Brain microvascular endothelial cell (primary cell): ENCODE measurements at regions not wholly inside any gene's neighbourhood (a gene's known extent, or its start where the extent isn't known, plus 50 kb on each side); places are given as distances from the start of the nearest gene placed in this dataset.
"Not testable (repeated sequence)": the region's sequence is repeated elsewhere in the genome, so short reads cannot be mapped to it uniquely, and the experiment has no call there.

ENCODE experiments used
- DNase-seq: peaks from one replicate; pipeline ENCODE4 v3.0.0-alpha.2; 2020
- H3K27ac ChIP-seq: fragments of 250-450 bp; sonication (Bioruptor Pico); 2 replicates; pipeline ENCODE4 v1.5.1; 2020; ENCODE audit warnings: mild to moderate bottlenecking, moderate library complexity
- H3K27me3 ChIP-seq: fragments of 250-450 bp; sonication (Bioruptor Pico); replicated peaks from 2 replicates; pipeline ENCODE4 v1.5.1; 2020; ENCODE audit warnings: mild to moderate bottlenecking
- H3K36me3 ChIP-seq: fragments of 250-450 bp; sonication (Bioruptor Pico); replicated peaks from 2 replicates; pipeline ENCODE4 v1.5.1; 2020; ENCODE audit warnings: mild to moderate bottlenecking
- H3K4me3 ChIP-seq: 2 replicates; pipeline ENCODE4 v1.5.1; 2011; ENCODE audit warnings: low read depth, mild to moderate bottlenecking, control low read depth, low read length, moderate library complexity
- in situ Hi-C: cut with HindIII; loops from 2 replicates; pipeline ENCODE4 v1.10.0; 2017; ENCODE audit warnings: low sequenced_read_pairs, low pct_ligation_motif_present
- TF ChIP-seq, protein P1 (sequence below): IDR thresholded peaks from 2 replicates; pipeline ENCODE4 v1.5.1; 2011; ENCODE audit warnings: low read depth, mild to moderate bottlenecking, moderate library complexity, low read length, control low read depth, inconsistent platforms; ENCODE audit errors: missing control alignments

GRCh38 chr3:102718651-102719050, 283.8 kb downstream of the ZPLD1 start:
- in situ Hi-C loops, result no loop called here
- no peak overlapping the region for H3K27ac ChIP-seq
- H3K4me3 ChIP-seq, result no peak overlapping the region
- no peaks in the 10 kb centered on the region for H3K36me3 ChIP-seq
- TF ChIP-seq, protein P1, sequence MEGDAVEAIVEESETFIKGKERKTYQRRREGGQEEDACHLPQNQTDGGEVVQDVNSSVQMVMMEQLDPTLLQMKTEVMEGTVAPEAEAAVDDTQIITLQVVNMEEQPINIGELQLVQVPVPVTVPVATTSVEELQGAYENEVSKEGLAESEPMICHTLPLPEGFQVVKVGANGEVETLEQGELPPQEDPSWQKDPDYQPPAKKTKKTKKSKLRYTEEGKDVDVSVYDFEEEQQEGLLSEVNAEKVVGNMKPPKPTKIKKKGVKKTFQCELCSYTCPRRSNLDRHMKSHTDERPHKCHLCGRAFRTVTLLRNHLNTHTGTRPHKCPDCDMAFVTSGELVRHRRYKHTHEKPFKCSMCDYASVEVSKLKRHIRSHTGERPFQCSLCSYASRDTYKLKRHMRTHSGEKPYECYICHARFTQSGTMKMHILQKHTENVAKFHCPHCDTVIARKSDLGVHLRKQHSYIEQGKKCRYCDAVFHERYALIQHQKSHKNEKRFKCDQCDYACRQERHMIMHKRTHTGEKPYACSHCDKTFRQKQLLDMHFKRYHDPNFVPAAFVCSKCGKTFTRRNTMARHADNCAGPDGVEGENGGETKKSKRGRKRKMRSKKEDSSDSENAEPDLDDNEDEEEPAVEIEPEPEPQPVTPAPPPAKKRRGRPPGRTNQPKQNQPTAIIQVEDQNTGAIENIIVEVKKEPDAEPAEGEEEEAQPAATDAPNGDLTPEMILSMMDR, result no peak
- no peaks in the 10 kb centered on the region for H3K27me3 ChIP-seq
- no peak for DNase-seq

DNA sequence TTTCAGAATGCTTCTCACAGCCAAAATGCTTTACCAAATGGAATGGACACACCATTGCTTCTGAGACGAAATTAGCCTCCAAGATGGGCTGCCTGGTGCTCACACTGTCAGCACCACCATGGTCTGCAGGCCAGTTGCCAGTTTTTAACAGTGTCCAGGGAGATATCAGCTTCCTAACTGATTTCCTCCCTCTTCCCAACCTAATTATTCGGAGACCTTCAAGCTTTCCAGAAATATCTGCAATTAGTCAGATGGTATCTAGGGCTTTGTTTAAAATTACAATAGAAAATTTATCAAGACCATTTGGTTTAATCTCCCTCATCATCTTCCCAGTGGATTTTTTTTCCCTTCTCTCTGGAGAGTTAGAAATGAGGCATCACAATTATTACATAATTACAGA, 287.5 kb downstream of the ZPLD1 start:
- in situ Hi-C loops, result no loop called here
- Histone ChIP-seq H3K36me3 (no peaks in the 10 kb centered on the region), H3K4me3 (no peak overlapping the region), H3K27ac (no peak overlapping the region), H3K27me3 (no peaks in the 10 kb centered on the region)
- no peak for DNase-seq
- TF ChIP-seq, protein P1, result no peak

GRCh38 chr3:102727340-102727739, 292.5 kb downstream of the ZPLD1 start:
- DNase-seq, result no peak
- TF ChIP-seq, protein P1, result no peak
- no peak overlapping the region for H3K4me3 ChIP-seq
- no peaks in the 10 kb centered on the region for H3K36me3 ChIP-seq
- in situ Hi-C loops, result no loop called here
- H3K27ac ChIP-seq, result no peak overlapping the region
- no peaks in the 10 kb centered on the region for H3K27me3 ChIP-seq

DNA sequence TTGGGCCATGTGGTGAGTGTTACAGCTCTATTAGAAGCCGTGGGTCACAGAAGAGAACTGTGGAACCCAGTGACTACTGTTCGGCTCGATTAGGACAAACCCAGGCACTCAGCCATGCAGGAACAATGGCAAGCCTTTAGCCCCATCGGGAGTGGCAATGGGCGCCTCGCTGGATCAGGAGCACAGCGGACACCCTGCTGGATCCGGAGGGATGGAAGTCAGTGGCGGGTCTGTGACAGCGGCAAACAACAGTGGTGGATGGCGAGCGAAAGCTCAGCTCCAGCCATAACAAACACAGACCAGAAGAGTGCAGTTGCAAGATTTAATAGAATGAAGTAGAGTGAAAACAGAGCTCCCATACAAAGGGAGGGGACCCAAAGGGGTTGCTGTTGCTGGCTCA, 297.8 kb downstream of the ZPLD1 start:
- H3K27me3 ChIP-seq, in situ Hi-C loops: not testable (repeated sequence)

GRCh38 chr3:102733791-102734563, 299.2 kb downstream of the ZPLD1 start:
- H3K27ac ChIP-seq, result no peak overlapping the region
- H3K27me3 ChIP-seq, result no peaks in the 10 kb centered on the region
- TF ChIP-seq, protein P1, result no peak
- H3K36me3 ChIP-seq, result no peaks in the 10 kb centered on the region
- DNase-seq, result no peak
- in situ Hi-C loops, result no loop called here
- no peak overlapping the region for H3K4me3 ChIP-seq

More for the DNA sequence above, 297.8 kb downstream of the ZPLD1 start:
- not testable (repeated sequence) for DNase-seq, H3K4me3 ChIP-seq, H3K36me3 ChIP-seq, H3K27ac ChIP-seq

GRCh38 chr3:102735311-102735710, 300.5 kb downstream of the ZPLD1 start:
- H3K36me3 ChIP-seq, result no peaks in the 10 kb centered on the region
- no peak for DNase-seq
- in situ Hi-C loops, result no loop called here
- no peak overlapping the region for H3K4me3 ChIP-seq
- TF ChIP-seq, protein P1, result no peak
- no peaks in the 10 kb centered on the region for H3K27me3 ChIP-seq
- H3K27ac ChIP-seq, result no peak overlapping the region
